Peyer's patch (tissue), 4 donors: ENCODE measurements at regions not wholly inside any gene's neighbourhood (a gene's known extent, or its start where the extent isn't known, plus 50 kb on each side); places are given as distances from the start of the nearest gene placed in this dataset.
"Not testable (repeated sequence)": the region's sequence is repeated elsewhere in the genome, so short reads cannot be mapped to it uniquely, and the experiment has no call there.

ENCODE experiments used
- DNase-seq, 3 donors: peaks; one replicate each; pipeline ENCODE4 v3.0.0-alpha.2; 2017 to 2019
- H3K27ac ChIP-seq, 4 donors: fragments of 200-600 bp; sonication (generic); one replicate each; pipeline ENCODE4 v1.5.1; 2016 to 2019
- H3K27me3 ChIP-seq, 2 donors: fragments of 200-600 bp; sonication (generic); one replicate each; pipeline ENCODE4 v1.5.1; 2019
- H3K36me3 ChIP-seq, 3 donors: fragments of 200-600 bp; sonication (generic); one replicate each; pipeline ENCODE4 v1.5.1; 2016 to 2019
- H3K4me1 ChIP-seq, 4 donors: fragments of 200-600 bp; sonication (generic); one replicate each; pipeline ENCODE4 v1.5.1; 2016 to 2019
- H3K4me3 ChIP-seq, 4 donors: fragments of 200-600 bp; sonication (generic); 1 replicate in 3 of 4; 2 replicates in 1 of 4; pipeline ENCODE4 v1.5.1; 2016 to 2019; ENCODE audit warnings: mild to moderate bottlenecking in 1 of 4
- H3K9me3 ChIP-seq, 4 donors: fragments of 200-600 bp; sonication (generic); one replicate each; pipeline ENCODE4 v1.5.1; 2016 to 2019; ENCODE audit warnings: mild to moderate bottlenecking in 1 of 4
- CTCF ChIP-seq, 6 experiments: fragments of 450-650 bp in 4 of 6; fragments of 200-600 bp in 2 of 6; sonication (generic) in 1 of 6; IDR thresholded peaks; one replicate each; pipeline ENCODE4 v1.5.1; 2017 to 2019; ENCODE audit warnings: antibody characterized with exemption in 6 of 6, mild to moderate bottlenecking in 3 of 6, moderate library complexity in 1 of 6
- POLR2A ChIP-seq, 2 donors: fragments of 450-650 bp; IDR thresholded peaks; one replicate each; pipeline ENCODE4 v1.5.1; 2017; ENCODE audit warnings: antibody characterized with exemption in 2 of 2, mild to moderate bottlenecking in 2 of 2, moderate library complexity in 2 of 2

DNA sequence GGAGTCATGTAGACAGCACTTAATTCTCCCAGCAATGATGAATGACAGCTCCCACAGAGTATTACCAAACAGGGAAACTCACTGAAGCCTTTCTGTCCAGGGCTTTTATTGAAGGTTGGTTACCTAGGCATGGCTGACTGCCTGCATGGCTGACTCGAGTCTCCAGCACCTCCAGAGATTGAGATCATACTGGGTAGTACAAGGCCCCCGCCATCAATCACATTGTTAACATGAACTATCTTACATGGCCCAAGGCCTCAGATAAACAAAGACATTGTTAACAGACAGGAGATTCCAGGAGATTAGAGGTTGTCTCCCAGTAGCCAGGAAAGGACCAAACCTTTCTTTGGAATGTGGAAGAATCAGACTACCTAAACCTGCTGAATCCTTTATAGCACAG, 128.3 kb upstream of the LSM14A start:
- Histone ChIP-seq H3K4me1 (no peaks in the 10 kb centered on the region), H3K4me3 (no peak overlapping the region), H3K36me3 (no peaks in the 10 kb centered on the region), H3K27me3 (no peaks in the 10 kb centered on the region), H3K27ac (no peak overlapping the region), H3K9me3 (no peaks in the 10 kb centered on the region)
- TF ChIP-seq POLR2A (IDR thresholded peaks at IDR 0.05): no peak
- TF ChIP-seq CTCF (IDR thresholded peaks at IDR 0.05): no peak
- DNase-seq: no peak

- no peaks in the 10 kb centered on the region for H3K9me3 ChIP-seq
- DNase-seq: no peak
These were observed 122.4 kb upstream of the LSM14A start for GRCh38 chr19:34049944-34050343.

DNA sequence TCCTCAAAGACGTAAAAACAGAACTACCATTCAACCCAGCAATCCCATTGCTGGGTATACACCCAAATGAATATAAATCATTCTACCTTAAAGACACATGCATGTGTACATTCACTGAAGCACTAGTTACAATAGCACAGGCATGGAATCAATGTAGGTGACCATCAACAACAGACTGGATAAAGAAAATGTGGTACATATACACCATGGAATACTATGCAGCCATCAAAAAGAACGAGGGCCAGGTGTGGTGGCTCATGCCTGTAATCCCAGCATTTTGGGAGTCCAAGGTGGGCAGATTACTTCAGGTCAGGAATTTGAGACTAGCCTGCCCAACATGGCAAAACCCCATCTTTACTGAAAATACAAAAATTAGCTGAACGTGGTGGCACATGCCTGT, 121.9 kb upstream of the LSM14A start:
- not testable (repeated sequence) for DNase-seq

More at GRCh38 chr19:34049944-34050343, 122.4 kb upstream of the LSM14A start:
- Histone ChIP-seq H3K36me3 (no peaks in the 10 kb centered on the region), H3K4me3 (no peak overlapping the region), H3K27me3 (no peaks in the 10 kb centered on the region), H3K4me1 (no peaks in the 10 kb centered on the region), H3K27ac (no peak overlapping the region)
- TF ChIP-seq POLR2A (IDR thresholded peaks at IDR 0.05) (no peak), CTCF (IDR thresholded peaks at IDR 0.05) (no peak)

DNA sequence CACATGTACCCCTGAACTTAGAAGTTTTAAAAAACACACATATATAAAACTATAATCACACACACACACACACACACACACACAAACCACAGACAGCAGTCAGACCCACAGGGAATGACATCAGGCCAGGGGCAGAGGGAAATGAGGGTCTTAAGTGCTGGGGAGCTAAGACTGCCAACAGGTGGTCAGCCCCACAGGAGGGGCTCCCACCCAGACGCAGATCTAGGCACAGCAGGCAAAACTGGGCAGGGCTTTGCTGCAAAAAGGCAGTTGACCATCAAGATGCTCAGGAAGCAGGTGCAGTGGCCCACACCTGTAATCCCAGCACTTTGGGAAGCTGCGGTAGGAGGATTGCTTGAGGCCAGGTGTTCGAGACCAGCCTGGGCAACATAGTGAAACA, 121.0 kb upstream of the LSM14A start:
- Histone ChIP-seq H3K36me3 (no peaks in the 10 kb centered on the region), H3K9me3 (no peaks in the 10 kb centered on the region), H3K27me3 (no peaks in the 10 kb centered on the region), H3K27ac (no peak overlapping the region), H3K4me3 (no peak overlapping the region), H3K4me1 (no peaks in the 10 kb centered on the region)
- TF ChIP-seq CTCF (IDR thresholded peaks at IDR 0.05) (no peak), POLR2A (IDR thresholded peaks at IDR 0.05) (no peak)
- DNase-seq: no peak

More for the DNA sequence above, 121.9 kb upstream of the LSM14A start:
- not testable (repeated sequence) for H3K27ac ChIP-seq, H3K4me3 ChIP-seq, H3K36me3 ChIP-seq, H3K4me1 ChIP-seq, H3K27me3 ChIP-seq, H3K9me3 ChIP-seq

DNA sequence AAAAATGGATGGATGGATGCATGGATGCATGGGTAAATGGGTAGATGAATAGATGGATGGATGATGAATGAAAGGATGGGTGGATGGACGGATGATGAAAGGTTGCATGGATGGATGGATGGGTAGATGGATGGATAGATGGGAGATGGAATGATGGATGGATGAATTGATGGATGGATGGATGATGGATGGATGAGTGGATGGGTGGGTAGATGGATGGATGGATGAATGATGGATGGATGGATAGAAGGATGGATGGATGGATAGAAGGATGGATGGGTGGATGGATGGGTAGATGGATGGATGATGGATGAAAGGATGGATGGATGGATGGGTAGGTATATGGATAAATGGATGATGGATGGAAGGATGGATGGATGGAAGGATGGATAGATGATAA, 115.1 kb upstream of the LSM14A start:
- Histone ChIP-seq H3K9me3 (no peaks in the 10 kb centered on the region), H3K4me1 (no peaks in the 10 kb centered on the region), H3K36me3 (no peaks in the 10 kb centered on the region), H3K27me3 (no peaks in the 10 kb centered on the region), H3K27ac (no peak overlapping the region), H3K4me3 (no peak overlapping the region)
- no peak for DNase-seq
- TF ChIP-seq POLR2A (IDR thresholded peaks at IDR 0.05): no peak
- no peak for TF ChIP-seq CTCF (IDR thresholded peaks at IDR 0.05)

DNA sequence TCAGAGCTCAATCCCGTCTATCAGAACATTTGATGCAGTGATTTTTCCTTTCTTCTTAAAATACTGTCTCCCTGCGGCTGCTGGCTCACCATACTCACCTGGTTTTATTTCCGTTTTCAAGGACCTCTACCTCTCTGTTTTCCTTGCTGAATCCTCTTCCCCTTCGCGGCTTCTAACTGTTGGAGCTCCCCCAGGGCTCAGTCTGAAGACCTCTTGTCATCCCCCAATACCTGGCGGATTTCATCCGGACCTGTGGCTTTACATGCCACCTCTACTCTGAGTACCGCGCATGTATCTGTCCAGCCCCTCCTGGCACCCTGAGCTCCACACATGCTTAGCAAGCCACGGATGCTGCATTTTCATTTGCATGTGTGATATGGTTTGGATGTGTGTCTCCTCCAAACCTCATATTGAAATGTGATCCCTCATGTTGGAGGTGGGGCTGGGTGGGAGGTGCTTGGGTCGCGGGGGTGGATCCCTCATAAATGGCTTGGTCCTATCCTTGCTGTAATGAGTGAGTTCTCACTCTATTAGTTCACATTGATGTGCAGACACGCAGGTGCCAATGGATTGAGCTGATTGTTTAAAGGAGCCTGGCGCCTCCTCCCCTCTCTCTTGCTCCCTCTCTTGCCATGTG, 106.2 kb upstream of the LSM14A start:
- TF ChIP-seq CTCF (IDR thresholded peaks at IDR 0.05) (no peak), POLR2A (IDR thresholded peaks at IDR 0.05) (no peak)
- H3K36me3 ChIP-seq: no peaks in the 10 kb centered on the region
- no peaks in the 10 kb centered on the region for H3K4me1 ChIP-seq
- no peaks in the 10 kb centered on the region for H3K27me3 ChIP-seq
- H3K27ac ChIP-seq: no peak overlapping the region
- no peaks in the 10 kb centered on the region for H3K9me3 ChIP-seq
- no peak overlapping the region for H3K4me3 ChIP-seq
- DNase-seq: no peak
